ENCODE measurements at regions not wholly inside any gene's neighbourhood (a gene's known extent, or its start where the extent isn't known, plus 50 kb on each side); places are given as distances from the start of the nearest gene placed in this dataset.
"Not testable (repeated sequence)": the region's sequence is repeated elsewhere in the genome, so short reads cannot be mapped to it uniquely, and the experiment has no call there.

- TF ChIP-seq CTCF (IDR thresholded peaks at IDR 0.05; ENCODE audit: insufficient read depth, low read length, missing control alignments) = no peak
- H3K4me3 ChIP-seq (ENCODE audit: low read depth, low read length) = no peak overlapping the region
- DNase-seq (ENCODE audit: low read depth, low spot score) = no peak
- ChIA-PET CTCF (no interaction called here), POLR2A (no interaction called here)
These were observed 1643.5 kb downstream of the TP53TG3F start for GRCh38 chr16:35102780-35103403.

- POLR2A ChIA-PET; DNase-seq (ENCODE audit: low read depth, low spot score); H3K4me3 ChIP-seq (ENCODE audit: low read depth, low read length); CTCF ChIA-PET: not testable (repeated sequence)
These were observed 1652.4 kb downstream of the TP53TG3F start for GRCh38 chr16:35111772-35112171.

GRCh38 chr16:35131429-35131828 lies 1672.0 kb downstream of the TP53TG3F start:
- ChIA-PET POLR2A (no interaction called here), CTCF (no interaction called here)
- H3K4me3 ChIP-seq (ENCODE audit: low read depth, low read length) = no peak overlapping the region
- no peak for TF ChIP-seq CTCF (IDR thresholded peaks at IDR 0.05; ENCODE audit: insufficient read depth, low read length, missing control alignments)
- DNase-seq (ENCODE audit: low read depth, low spot score) = no peak

GRCh38 chr16:35134471-35134870 lies 1675.1 kb downstream of the TP53TG3F start:
- no peak for DNase-seq (ENCODE audit: low read depth, low spot score)
- TF ChIP-seq CTCF (IDR thresholded peaks at IDR 0.05; ENCODE audit: insufficient read depth, low read length, missing control alignments) = no peak
- H3K4me3 ChIP-seq (ENCODE audit: low read depth, low read length) = no peak overlapping the region
- ChIA-PET CTCF (no interaction called here), POLR2A (no interaction called here)

- CTCF ChIA-PET = no interaction called here
- DNase-seq (ENCODE audit: low read depth, low spot score) = no peak
- TF ChIP-seq CTCF (IDR thresholded peaks at IDR 0.05; ENCODE audit: insufficient read depth, low read length, missing control alignments) = no peak
- no peak overlapping the region for H3K4me3 ChIP-seq (ENCODE audit: low read depth, low read length)
- POLR2A ChIA-PET = no interaction called here
These were observed 1681.0 kb downstream of the TP53TG3F start for GRCh38 chr16:35140293-35140986.

GRCh38 chr16:35141303-35141702 lies 1681.9 kb downstream of the TP53TG3F start:
- POLR2A ChIA-PET = no interaction called here
- no peak for DNase-seq (ENCODE audit: low read depth, low spot score)

More at GRCh38 chr16:35141303-35141702, 1681.9 kb downstream of the TP53TG3F start:
- CTCF ChIA-PET = no interaction called here
- TF ChIP-seq CTCF (IDR thresholded peaks at IDR 0.05; ENCODE audit: insufficient read depth, low read length, missing control alignments) = no peak
- no peak overlapping the region for H3K4me3 ChIP-seq (ENCODE audit: low read depth, low read length)

Data from AG04449 (cell line).